Caco-2 (cell line): ENCODE measurements at regions not wholly inside any gene's neighbourhood (a gene's known extent, or its start where the extent isn't known, plus 50 kb on each side); places are given as distances from the start of the nearest gene placed in this dataset.

Experiments used
- BruUV-seq: library from RNA; stranded (reverse); fragments of 400-500 nt; replicated peaks from 2 replicates; lab custom pipeline; 2021; lab: Mats Ljungman, UMichigan
- CTCF ChIA-PET: fragments of 300-600 bp; sonication (Branson Sonifier 250); formaldehyde crosslinking; loops from one replicate; lab custom pipeline; 2022; ENCODE audit warnings: antibody characterized with exemption; lab: Charles Lee
- POLR2A ChIA-PET: fragments of 300-600 bp; sonication (Branson Sonifier 250); formaldehyde crosslinking; loops from one replicate; lab custom pipeline; 2022; ENCODE audit warnings: antibody characterized with exemption; lab: Charles Lee
- DNase-seq, 2 experiments: peaks; one replicate each; pipeline versions ENCODE4 v3.0.0 to v3.0.0-alpha.2; 2020 to 2022
- H3K27me3 ChIP-seq: replicated peaks from 2 replicates; pipeline ENCODE4 v1.6.0; 2011; ENCODE audit warnings: low read length; ENCODE audit not compliant: control insufficient read depth, insufficient read depth
- H3K36me3 ChIP-seq: 2 replicates; pipeline ENCODE4 v1.5.1; 2011; ENCODE audit warnings: low read length; ENCODE audit not compliant: control insufficient read depth, insufficient read depth
- H3K4me1 ChIP-seq: fragments of 250-450 bp; sonication (Bioruptor Pico); 2 replicates; pipeline ENCODE4 v1.5.1; 2020; ENCODE audit warnings: mild to moderate bottlenecking
- H3K4me3 ChIP-seq: 2 replicates; pipeline ENCODE4 v1.5.1; 2011; ENCODE audit warnings: low read depth, mild to moderate bottlenecking, control low read depth, low read length
- H3K9me3 ChIP-seq: fragments of 250-450 bp; sonication (Bioruptor Pico); 2 replicates; pipeline ENCODE4 v1.5.1; 2020; ENCODE audit warnings: mild to moderate bottlenecking, moderate library complexity
- H3K27ac Mint-ChIP-seq: one replicate; pipeline ENCODE4 v1.8.0; 2022; ENCODE audit warnings: mixed read lengths; ENCODE audit not compliant: unreplicated experiment
- H3K27me3 Mint-ChIP-seq: one replicate; pipeline ENCODE4 v1.8.0; 2022; ENCODE audit warnings: mixed read lengths; ENCODE audit not compliant: insufficient read depth, unreplicated experiment
- H3K36me3 Mint-ChIP-seq: one replicate; pipeline ENCODE4 v1.8.0; 2022; ENCODE audit warnings: mild to moderate bottlenecking, mixed read lengths; ENCODE audit not compliant: insufficient read depth, unreplicated experiment
- H3K4me1 Mint-ChIP-seq: one replicate; pipeline ENCODE4 v1.8.0; 2022; ENCODE audit warnings: low read depth, mixed read lengths; ENCODE audit not compliant: unreplicated experiment
- H3K4me3 Mint-ChIP-seq: one replicate; pipeline ENCODE4 v1.8.0; 2022; ENCODE audit warnings: mild to moderate bottlenecking, moderate library complexity, mixed read lengths; ENCODE audit not compliant: unreplicated experiment
- H3K9me3 Mint-ChIP-seq: one replicate; pipeline ENCODE4 v1.8.0; 2022; ENCODE audit warnings: mixed read lengths; ENCODE audit not compliant: unreplicated experiment
- intact Hi-C: fragments of 100-400 bp; cut with micrococcal nuclease; formaldehyde crosslinking; loops from one replicate; pipeline ENCODE4 v1.10.0; 2022; ENCODE audit not compliant: unreplicated experiment
- TF ChIP-seq, protein P1 (sequence below), 2 experiments: fragments of 200-600 bp in 1 of 2; IDR thresholded peaks; 1 replicate in 1 of 2; 2 replicates in 1 of 2; pipeline versions ENCODE4 v1.5.1 to v1.8.0; 2011 to 2022; ENCODE audit warnings: antibody characterized with exemption in 1 of 2, control low read depth in 1 of 2, inconsistent platforms in 1 of 2, low read depth in 1 of 2, low read length in 1 of 2, mild to moderate bottlenecking in 1 of 2, moderate library complexity in 1 of 2; ENCODE audit not compliant: insufficient read depth in 1 of 2, severe bottlenecking in 1 of 2, unreplicated experiment in 1 of 2

GRCh38 chr5:158165647-158166046 is 306.7 kb upstream of the CLINT1 start:
- TF ChIP-seq, protein P1, sequence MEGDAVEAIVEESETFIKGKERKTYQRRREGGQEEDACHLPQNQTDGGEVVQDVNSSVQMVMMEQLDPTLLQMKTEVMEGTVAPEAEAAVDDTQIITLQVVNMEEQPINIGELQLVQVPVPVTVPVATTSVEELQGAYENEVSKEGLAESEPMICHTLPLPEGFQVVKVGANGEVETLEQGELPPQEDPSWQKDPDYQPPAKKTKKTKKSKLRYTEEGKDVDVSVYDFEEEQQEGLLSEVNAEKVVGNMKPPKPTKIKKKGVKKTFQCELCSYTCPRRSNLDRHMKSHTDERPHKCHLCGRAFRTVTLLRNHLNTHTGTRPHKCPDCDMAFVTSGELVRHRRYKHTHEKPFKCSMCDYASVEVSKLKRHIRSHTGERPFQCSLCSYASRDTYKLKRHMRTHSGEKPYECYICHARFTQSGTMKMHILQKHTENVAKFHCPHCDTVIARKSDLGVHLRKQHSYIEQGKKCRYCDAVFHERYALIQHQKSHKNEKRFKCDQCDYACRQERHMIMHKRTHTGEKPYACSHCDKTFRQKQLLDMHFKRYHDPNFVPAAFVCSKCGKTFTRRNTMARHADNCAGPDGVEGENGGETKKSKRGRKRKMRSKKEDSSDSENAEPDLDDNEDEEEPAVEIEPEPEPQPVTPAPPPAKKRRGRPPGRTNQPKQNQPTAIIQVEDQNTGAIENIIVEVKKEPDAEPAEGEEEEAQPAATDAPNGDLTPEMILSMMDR (IDR thresholded peaks at IDR 0.05; ENCODE audit: insufficient read depth in 1 of 2, low read depth in 1 of 2, low read length in 1 of 2, severe bottlenecking in 1 of 2, unreplicated experiment in 1 of 2), result no peak
- CTCF ChIA-PET, result no interaction called here
- Histone ChIP-seq H3K36me3 (no peaks in the 10 kb centered on the region), H3K27me3 (peaks cover 2% of the 10 kb centered on the region), H3K4me3 (no peak overlapping the region), H3K9me3 (no peaks in the 10 kb centered on the region), H3K4me1 (peaks cover 8% of the 10 kb centered on the region)
- H3K4me1 Mint-ChIP-seq, result no peaks in the 10 kb centered on the region
- BruUV-seq, result no TSS peak
- POLR2A ChIA-PET, result no interaction called here
- no peak overlapping the region for H3K27ac Mint-ChIP-seq
- no peaks in the 10 kb centered on the region for H3K36me3 Mint-ChIP-seq
- DNase-seq, result no peak
- peaks cover 4% of the 10 kb centered on the region for H3K27me3 Mint-ChIP-seq
- intact Hi-C loops, result no loop called here
- H3K4me3 Mint-ChIP-seq, result no peak overlapping the region
- no peaks in the 10 kb centered on the region for H3K9me3 Mint-ChIP-seq

- no peaks in the 10 kb centered on the region for H3K4me1 Mint-ChIP-seq
- H3K9me3 Mint-ChIP-seq, result no peaks in the 10 kb centered on the region
- H3K36me3 ChIP-seq, result no peaks in the 10 kb centered on the region
- H3K27ac Mint-ChIP-seq, result no peak overlapping the region
- intact Hi-C loops, result no loop called here
- ChIA-PET CTCF (no interaction called here), POLR2A (no interaction called here)
- no peak for DNase-seq
- H3K9me3 ChIP-seq, result no peaks in the 10 kb centered on the region
- peaks cover 2% of the 10 kb centered on the region for H3K27me3 ChIP-seq
- H3K4me3 Mint-ChIP-seq, result no peak overlapping the region
- BruUV-seq, result no TSS peak
- TF ChIP-seq, protein P1 (IDR thresholded peaks at IDR 0.05; ENCODE audit: insufficient read depth in 1 of 2, low read depth in 1 of 2, low read length in 1 of 2, severe bottlenecking in 1 of 2, unreplicated experiment in 1 of 2), result no peak
- H3K4me1 ChIP-seq, result peaks cover 8% of the 10 kb centered on the region
- no peaks in the 10 kb centered on the region for H3K36me3 Mint-ChIP-seq
- H3K27me3 Mint-ChIP-seq, result peaks cover 11% of the 10 kb centered on the region
- H3K4me3 ChIP-seq, result no peak overlapping the region
Measured at GRCh38 chr5:158164296-158165047, 305.5 kb upstream of the CLINT1 start.

DNA sequence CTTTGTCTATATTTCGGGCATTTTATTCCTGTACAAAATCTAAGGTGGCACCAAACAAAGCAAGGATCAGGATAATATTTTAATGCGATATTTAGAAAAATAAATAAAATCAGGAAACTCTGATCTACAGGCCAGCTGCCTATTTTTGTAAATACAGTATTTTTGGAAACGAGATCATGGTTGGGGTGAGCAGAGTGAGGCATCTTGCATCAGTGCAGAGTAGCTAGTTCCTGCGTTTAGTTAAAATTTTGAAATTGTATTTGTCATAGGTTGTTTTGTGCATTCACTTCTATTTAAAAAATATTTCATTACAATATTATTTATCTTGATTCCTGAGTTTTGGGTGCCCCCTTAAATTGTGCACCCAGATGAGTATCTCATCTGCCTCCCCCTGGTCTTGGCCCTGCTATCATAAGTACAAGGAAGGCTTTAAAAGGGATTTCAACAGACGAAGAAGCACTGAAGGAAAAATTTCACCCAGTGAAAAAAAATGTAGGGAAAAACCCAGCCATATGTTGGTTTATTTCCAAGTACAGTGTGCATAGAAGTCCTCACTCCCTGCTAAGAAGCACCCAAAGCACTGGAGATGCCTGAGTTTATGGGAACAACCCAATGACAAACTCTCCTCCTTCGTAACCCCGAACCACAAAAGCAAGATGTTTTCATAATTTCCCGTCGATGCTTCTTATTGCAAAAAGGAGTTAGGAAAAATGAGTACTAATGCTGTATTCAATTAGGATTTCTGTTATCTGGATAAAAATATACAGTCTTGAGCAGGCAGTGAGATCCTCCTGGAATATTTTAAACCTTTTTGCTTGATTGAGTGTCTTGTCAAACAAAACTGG is 304.7 kb upstream of the CLINT1 start:
- H3K27ac Mint-ChIP-seq, result no peak overlapping the region
- peaks cover 2% of the 10 kb centered on the region for H3K27me3 ChIP-seq

More for the DNA sequence above, 304.7 kb upstream of the CLINT1 start:
- TF ChIP-seq, protein P1 (IDR thresholded peaks at IDR 0.05; ENCODE audit: insufficient read depth in 1 of 2, low read depth in 1 of 2, low read length in 1 of 2, severe bottlenecking in 1 of 2, unreplicated experiment in 1 of 2), result no peak
- ChIA-PET POLR2A (no interaction called here), CTCF (no interaction called here)
- Mint-ChIP-seq H3K4me3 (no peak overlapping the region), H3K36me3 (no peaks in the 10 kb centered on the region), H3K27me3 (peaks cover 11% of the 10 kb centered on the region), H3K9me3 (no peaks in the 10 kb centered on the region), H3K4me1 (no peaks in the 10 kb centered on the region)
- DNase-seq, result no peak
- H3K36me3 ChIP-seq, result no peaks in the 10 kb centered on the region
- no peak overlapping the region for H3K4me3 ChIP-seq
- BruUV-seq, result no TSS peak
- intact Hi-C loops, result no loop called here
- H3K9me3 ChIP-seq, result no peaks in the 10 kb centered on the region
- peaks cover 8% of the 10 kb centered on the region for H3K4me1 ChIP-seq
